MCF 10A (cell line): ENCODE measurements at regions not wholly inside any gene's neighbourhood (a gene's known extent, or its start where the extent isn't known, plus 50 kb on each side); places are given as distances from the start of the nearest gene placed in this dataset.

Experiments used
- BruUV-seq: library from RNA; stranded (reverse); fragments of 400-500 nt; replicated peaks from 2 replicates; lab custom pipeline; 2021; lab: Mats Ljungman, UMichigan
- CTCF ChIA-PET: fragments of 300-600 bp; sonication (Branson Sonifier 250); formaldehyde crosslinking; extraction: SDS; loops from one replicate; lab custom pipeline; 2021; ENCODE audit warnings: antibody characterized with exemption, inconsistent platforms; lab: Yijun Ruan, JAX
- POLR2A ChIA-PET: fragments of 300-600, 350-650 bp; sonication (Branson Sonifier 250); formaldehyde crosslinking; extraction: SDS; loops from one replicate; lab custom pipeline; 2020; ENCODE audit warnings: antibody characterized with exemption, inconsistent platforms; lab: Yijun Ruan, JAX
- DNase-seq: peaks from one replicate; pipeline ENCODE4 v3.0.0-alpha.2; 2018; ENCODE audit not compliant: unreplicated experiment
- H3K27ac Mint-ChIP-seq: one replicate; pipeline ENCODE4 v1.8.0; 2022; ENCODE audit warnings: mild to moderate bottlenecking, low read depth, mixed read lengths; ENCODE audit not compliant: unreplicated experiment
- H3K27me3 Mint-ChIP-seq: one replicate; pipeline ENCODE4 v1.8.0; 2022; ENCODE audit warnings: mixed read lengths; ENCODE audit not compliant: insufficient read depth, unreplicated experiment
- H3K36me3 Mint-ChIP-seq: one replicate; pipeline ENCODE4 v1.8.0; 2022; ENCODE audit warnings: mild to moderate bottlenecking, moderate library complexity, mixed read lengths; ENCODE audit not compliant: insufficient read depth, unreplicated experiment
- H3K4me1 Mint-ChIP-seq: one replicate; pipeline ENCODE4 v1.8.0; 2022; ENCODE audit warnings: mixed read lengths; ENCODE audit not compliant: insufficient read depth, unreplicated experiment
- H3K4me3 Mint-ChIP-seq: one replicate; pipeline ENCODE4 v1.8.0; 2022; ENCODE audit warnings: mild to moderate bottlenecking, moderate library complexity, mixed read lengths; ENCODE audit not compliant: unreplicated experiment
- H3K9me3 Mint-ChIP-seq: one replicate; pipeline ENCODE4 v1.8.0; 2022; ENCODE audit warnings: mixed read lengths; ENCODE audit not compliant: unreplicated experiment
- intact Hi-C: fragments of 100-400 bp; cut with micrococcal nuclease; formaldehyde crosslinking; loops from 2 replicates; pipeline ENCODE4 v1.14.1; 2022
- TF ChIP-seq, protein P1 (sequence below): fragments of 200-600 bp; IDR thresholded peaks from one replicate; pipeline ENCODE4 v1.8.0; 2022; ENCODE audit warnings: antibody characterized with exemption, mild to moderate bottlenecking; ENCODE audit not compliant: unreplicated experiment

DNA sequence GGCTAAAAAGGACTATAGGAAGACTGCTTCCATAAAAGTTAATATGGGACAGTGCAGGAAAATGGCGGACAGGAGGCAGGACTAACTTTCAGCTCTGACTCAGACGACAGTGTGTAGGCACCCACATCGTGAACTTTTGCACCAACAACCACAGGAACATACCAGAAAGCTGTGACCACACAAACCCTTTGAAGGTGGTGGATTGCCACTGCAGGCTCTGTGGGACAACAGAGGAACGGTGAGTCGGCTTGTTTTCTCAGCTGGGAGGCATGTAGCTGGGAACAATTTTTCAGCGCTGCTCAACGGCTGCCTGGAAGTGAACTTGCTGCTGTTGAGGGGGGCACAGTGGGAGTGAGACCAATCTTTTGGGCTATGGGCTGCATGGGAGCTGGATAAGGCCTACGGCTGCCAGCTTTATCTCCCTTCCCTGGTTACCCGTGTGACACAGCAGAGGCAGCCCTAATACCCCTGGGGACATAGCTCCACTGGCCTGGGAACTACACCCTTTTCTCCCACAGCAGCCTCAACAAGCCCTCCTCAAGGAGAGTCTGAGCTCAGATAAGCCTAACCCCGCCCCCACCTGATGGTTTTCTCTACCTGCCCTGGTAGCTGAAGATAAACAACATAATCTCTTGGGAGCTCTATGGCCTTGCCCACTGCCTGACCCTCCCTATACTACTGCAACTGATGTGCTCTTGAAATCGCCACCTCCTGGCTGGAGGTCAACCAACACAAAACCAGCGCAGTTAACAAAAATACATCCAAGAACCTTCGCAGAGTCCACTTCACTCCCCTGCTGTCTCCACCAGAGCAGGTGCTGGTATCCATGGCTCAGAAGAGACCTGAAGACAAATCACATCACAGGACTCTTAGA is 1537.0 kb downstream of the C4orf33 start:
- Mint-ChIP-seq H3K27me3 (no peaks in the 10 kb centered on the region), H3K27ac (no peak overlapping the region), H3K36me3 (no peaks in the 10 kb centered on the region), H3K4me1 (no peaks in the 10 kb centered on the region), H3K4me3 (no peak overlapping the region), H3K9me3 (peaks cover 12% of the 10 kb centered on the region)
- ChIA-PET POLR2A (interaction anchor here (0.7 kb wide), 1 partner anchor 329 kb away, joined by 3 read pairs; no protein-coding TSS in a partner anchor), CTCF (interaction anchor here (0.5 to 1.2 kb wide), 2 partner anchors 9 to 24 kb away, joined by 3 to 4 read pairs; no protein-coding TSS in a partner anchor)
- TF ChIP-seq, protein P1, sequence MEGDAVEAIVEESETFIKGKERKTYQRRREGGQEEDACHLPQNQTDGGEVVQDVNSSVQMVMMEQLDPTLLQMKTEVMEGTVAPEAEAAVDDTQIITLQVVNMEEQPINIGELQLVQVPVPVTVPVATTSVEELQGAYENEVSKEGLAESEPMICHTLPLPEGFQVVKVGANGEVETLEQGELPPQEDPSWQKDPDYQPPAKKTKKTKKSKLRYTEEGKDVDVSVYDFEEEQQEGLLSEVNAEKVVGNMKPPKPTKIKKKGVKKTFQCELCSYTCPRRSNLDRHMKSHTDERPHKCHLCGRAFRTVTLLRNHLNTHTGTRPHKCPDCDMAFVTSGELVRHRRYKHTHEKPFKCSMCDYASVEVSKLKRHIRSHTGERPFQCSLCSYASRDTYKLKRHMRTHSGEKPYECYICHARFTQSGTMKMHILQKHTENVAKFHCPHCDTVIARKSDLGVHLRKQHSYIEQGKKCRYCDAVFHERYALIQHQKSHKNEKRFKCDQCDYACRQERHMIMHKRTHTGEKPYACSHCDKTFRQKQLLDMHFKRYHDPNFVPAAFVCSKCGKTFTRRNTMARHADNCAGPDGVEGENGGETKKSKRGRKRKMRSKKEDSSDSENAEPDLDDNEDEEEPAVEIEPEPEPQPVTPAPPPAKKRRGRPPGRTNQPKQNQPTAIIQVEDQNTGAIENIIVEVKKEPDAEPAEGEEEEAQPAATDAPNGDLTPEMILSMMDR, result no peak
- no TSS peak for BruUV-seq
- no peak for DNase-seq
- intact Hi-C loops, result no loop called here

DNA sequence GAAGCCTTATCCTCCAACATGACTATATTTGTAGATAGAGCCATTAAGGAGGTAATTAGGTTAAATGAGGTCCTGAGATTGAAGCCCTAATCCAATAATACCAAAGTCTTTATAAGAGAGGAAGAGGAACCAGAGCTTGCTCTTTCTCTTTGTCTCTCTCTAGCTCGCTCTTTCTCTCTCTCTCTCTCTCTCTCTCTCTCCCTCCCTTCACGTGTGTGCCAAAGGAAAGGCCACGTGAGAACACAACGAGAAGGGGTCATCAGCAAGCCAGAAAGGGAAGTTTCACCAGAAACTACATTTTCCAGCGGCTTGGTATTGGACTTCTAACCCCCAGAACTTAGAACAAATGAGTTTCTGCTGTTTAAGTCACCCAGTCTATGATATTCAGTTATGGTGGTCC is 1540.5 kb downstream of the C4orf33 start:
- H3K36me3 Mint-ChIP-seq, result no peaks in the 10 kb centered on the region
- peaks cover 12% of the 10 kb centered on the region for H3K9me3 Mint-ChIP-seq
- DNase-seq, result no peak
- ChIA-PET POLR2A (no interaction called here), CTCF (interaction anchor here (1.0 kb wide), 1 partner anchor 1753 kb away, joined by 3 read pairs; no protein-coding TSS in a partner anchor)
- TF ChIP-seq, protein P1, result no peak
- H3K4me3 Mint-ChIP-seq, result no peak overlapping the region
- H3K27ac Mint-ChIP-seq, result no peak overlapping the region
- BruUV-seq, result no TSS peak
- no peaks in the 10 kb centered on the region for H3K4me1 Mint-ChIP-seq
- no peaks in the 10 kb centered on the region for H3K27me3 Mint-ChIP-seq
- intact Hi-C loops, result no loop called here

DNA sequence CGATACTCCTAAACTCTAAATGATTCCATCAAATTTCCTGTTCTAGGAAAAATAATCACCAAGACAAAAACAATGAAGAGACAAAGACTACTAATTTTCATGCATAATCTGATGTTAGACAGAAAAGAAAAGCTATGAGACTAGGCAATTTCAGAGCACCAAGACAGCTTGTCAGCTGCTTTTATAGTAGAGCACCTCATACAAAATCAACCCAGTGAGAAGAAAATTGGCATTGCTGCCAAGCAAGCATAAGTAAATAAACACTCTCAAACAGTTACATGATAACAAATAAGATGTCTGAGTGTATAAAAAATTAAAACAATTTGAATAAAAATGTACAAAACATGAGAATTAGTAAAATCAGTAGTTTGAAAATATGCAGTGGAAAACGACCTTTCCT is 1544.6 kb downstream of the C4orf33 start:
- intact Hi-C loops, result no loop called here
- BruUV-seq, result no TSS peak
- ChIA-PET CTCF (no interaction called here), POLR2A (no interaction called here)
- Mint-ChIP-seq H3K36me3 (no peaks in the 10 kb centered on the region), H3K9me3 (no peaks in the 10 kb centered on the region), H3K27ac (no peak overlapping the region), H3K4me3 (no peak overlapping the region), H3K4me1 (no peaks in the 10 kb centered on the region), H3K27me3 (no peaks in the 10 kb centered on the region)
- TF ChIP-seq, protein P1, result no peak
- no peak for DNase-seq

GRCh38 chr4:130646886-130647285 is 1550.9 kb downstream of the C4orf33 start:
- CTCF ChIA-PET, result no interaction called here
- no peak overlapping the region for H3K4me3 Mint-ChIP-seq
- no peaks in the 10 kb centered on the region for H3K36me3 Mint-ChIP-seq
- POLR2A ChIA-PET, result no interaction called here
- no peaks in the 10 kb centered on the region for H3K9me3 Mint-ChIP-seq
- intact Hi-C loops, result no loop called here
- H3K27ac Mint-ChIP-seq, result no peak overlapping the region
- no TSS peak for BruUV-seq
- no peaks in the 10 kb centered on the region for H3K27me3 Mint-ChIP-seq
- peak; percentile 6 for DNase-seq
- peaks cover 6% of the 10 kb centered on the region for H3K4me1 Mint-ChIP-seq
- TF ChIP-seq, protein P1, result no peak
